HEK293T (cell line): ENCODE measurements at regions not wholly inside any gene's neighbourhood (a gene's known extent, or its start where the extent isn't known, plus 50 kb on each side); places are given as distances from the start of the nearest gene placed in this dataset.

ENCODE experiments used
- ARNT ChIP-seq: fragments of 450-650 bp; IDR thresholded peaks from 2 replicates; pipeline ENCODE4 v1.6.1; 2017; ENCODE audit warnings: mild to moderate bottlenecking
- BHLHE40 ChIP-seq: fragments of 450-650 bp; IDR thresholded peaks from 2 replicates; pipeline ENCODE4 v1.6.1; 2016; ENCODE audit warnings: mild to moderate bottlenecking, moderate library complexity, borderline replicate concordance
- ELF4 ChIP-seq: fragments of 450-650 bp; IDR thresholded peaks from 2 replicates; pipeline ENCODE4 v1.6.1; 2017; ENCODE audit warnings: antibody characterized with exemption
- FOXA1 ChIP-seq: fragments of 450-650 bp; IDR thresholded peaks from 2 replicates; pipeline ENCODE4 v1.6.1; 2016; ENCODE audit warnings: mild to moderate bottlenecking
- FOXK2 ChIP-seq: fragments of 450-650 bp; IDR thresholded peaks from 2 replicates; pipeline ENCODE4 v1.6.1; 2016; ENCODE audit warnings: mild to moderate bottlenecking
- FOXM1 ChIP-seq: fragments of 450-650 bp; IDR thresholded peaks from 2 replicates; pipeline ENCODE4 v1.6.1; 2017; ENCODE audit warnings: mild to moderate bottlenecking, borderline replicate concordance
- HDGF ChIP-seq: fragments of 450-650 bp; IDR thresholded peaks from 2 replicates; pipeline ENCODE4 v1.6.1; 2017; ENCODE audit warnings: antibody characterized with exemption, borderline replicate concordance
- L3MBTL2 ChIP-seq: fragments of 450-650 bp; conservative IDR thresholded peaks from 2 replicates; pipeline ENCODE4 v1.6.1; 2016; ENCODE audit warnings: mild to moderate bottlenecking
- LEF1 ChIP-seq: fragments of 450-650 bp; IDR thresholded peaks from 2 replicates; pipeline ENCODE4 v1.6.1; 2017; ENCODE audit warnings: mild to moderate bottlenecking, borderline replicate concordance
- NFRKB ChIP-seq: fragments of 450-650 bp; IDR thresholded peaks from 2 replicates; pipeline ENCODE4 v1.6.1; 2016; ENCODE audit warnings: mild to moderate bottlenecking, moderate library complexity
- PKNOX1 ChIP-seq: fragments of 450-650 bp; IDR thresholded peaks from 2 replicates; pipeline ENCODE4 v1.6.1; 2016
- SP1 ChIP-seq: fragments of 450-650 bp; IDR thresholded peaks from 2 replicates; pipeline ENCODE4 v1.6.1; 2017
- SUZ12 ChIP-seq: fragments of 450-650 bp; IDR thresholded peaks from 2 replicates; pipeline ENCODE4 v1.6.1; 2016; ENCODE audit warnings: mild to moderate bottlenecking
- ZNF384 ChIP-seq: fragments of 450-650 bp; IDR thresholded peaks from 2 replicates; pipeline ENCODE4 v1.6.1; 2016

GRCh38 chrX:141989815-141990214 lies 86.1 kb downstream of the MAGEC1 start:
- TF ChIP-seq L3MBTL2 (no peak), ARNT (no peak), HDGF (no peak), FOXM1 (no peak), FOXK2 (no peak), LEF1 (no peak), PKNOX1 (no peak), SP1 (no peak), BHLHE40 (no peak), NFRKB (no peak), ELF4 (no peak), FOXA1 (no peak), SUZ12 (no peak), ZNF384 (no peak)
